RWPE2 (cell line): ENCODE measurements at regions not wholly inside any gene's neighbourhood (a gene's known extent, or its start where the extent isn't known, plus 50 kb on each side); places are given as distances from the start of the nearest gene placed in this dataset.

Experiments
- ATAC-seq: fragments of 200-7000 bp; cut with Tn5 transposase; 3 replicates; pipeline ENCODE4 v1.9.1; 2021; ENCODE audit warnings: low read depth
- DNase-seq: peaks from one replicate; pipeline ENCODE4 v3.0.0-alpha.2; 2020; ENCODE audit warnings: low spot score
- H3K27ac ChIP-seq: fragments of 450-650 bp; 2 replicates; pipeline ENCODE4 v1.5.1; 2017; ENCODE audit warnings: mild to moderate bottlenecking; ENCODE audit not compliant: poor library complexity, severe bottlenecking
- H3K27me3 ChIP-seq: fragments of 250-450 bp; sonication (Bioruptor Pico); 2 replicates; pipeline ENCODE4 v1.5.1; 2021; ENCODE audit warnings: mild to moderate bottlenecking, moderate library complexity; ENCODE audit not compliant: insufficient read depth, poor library complexity, severe bottlenecking
- H3K36me3 ChIP-seq: fragments of 250-450 bp; sonication (Bioruptor Pico); 2 replicates; pipeline ENCODE4 v1.5.1; 2020; ENCODE audit warnings: low read depth, mild to moderate bottlenecking, moderate library complexity
- H3K4me1 ChIP-seq: fragments of 250-450 bp; sonication (Bioruptor Pico); 2 replicates; pipeline ENCODE4 v1.5.1; 2021; ENCODE audit warnings: mild to moderate bottlenecking, moderate library complexity; ENCODE audit not compliant: insufficient read depth, poor library complexity, severe bottlenecking
- H3K4me3 ChIP-seq: fragments of 250-450 bp; sonication (Bioruptor Pico); 2 replicates; pipeline ENCODE4 v1.5.1; 2021; ENCODE audit warnings: mild to moderate bottlenecking, moderate library complexity; ENCODE audit not compliant: severe bottlenecking
- H3K9me3 ChIP-seq: fragments of 250-450 bp; sonication (Bioruptor Pico); 2 replicates; pipeline ENCODE4 v1.5.1; 2021; ENCODE audit warnings: mild to moderate bottlenecking, moderate library complexity; ENCODE audit not compliant: severe bottlenecking
- TF ChIP-seq, protein P1 (sequence below): fragments of 450-650 bp; IDR thresholded peaks from one replicate; pipeline ENCODE4 v1.5.1; 2017; ENCODE audit warnings: mild to moderate bottlenecking, moderate library complexity; ENCODE audit not compliant: poor library complexity, severe bottlenecking

DNA sequence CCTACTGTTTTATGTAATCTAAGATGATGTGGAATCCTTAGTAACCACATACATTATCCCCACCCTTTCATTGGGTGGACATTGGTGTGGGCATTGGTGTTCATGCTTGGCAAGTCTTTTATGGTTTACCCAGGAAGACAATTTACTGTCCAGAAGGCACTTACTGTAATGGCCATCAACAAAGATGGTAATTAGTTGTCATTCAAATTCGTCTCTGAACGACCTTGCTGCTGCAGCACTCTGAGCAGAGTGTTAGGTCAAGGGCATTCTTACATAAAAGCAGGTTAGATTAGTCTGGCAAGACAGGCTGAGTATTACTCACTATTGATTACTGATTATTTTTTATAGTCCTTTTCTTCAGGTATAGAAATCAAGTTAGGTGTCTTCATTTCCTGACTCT lies 447.9 kb downstream of the XIRP2 start:
- Histone ChIP-seq H3K27me3 (no peaks in the 10 kb centered on the region), H3K9me3 (no peaks in the 10 kb centered on the region), H3K36me3 (no peaks in the 10 kb centered on the region), H3K4me3 (no peak overlapping the region), H3K4me1 (no peaks in the 10 kb centered on the region), H3K27ac (no peak overlapping the region)
- TF ChIP-seq, protein P1, sequence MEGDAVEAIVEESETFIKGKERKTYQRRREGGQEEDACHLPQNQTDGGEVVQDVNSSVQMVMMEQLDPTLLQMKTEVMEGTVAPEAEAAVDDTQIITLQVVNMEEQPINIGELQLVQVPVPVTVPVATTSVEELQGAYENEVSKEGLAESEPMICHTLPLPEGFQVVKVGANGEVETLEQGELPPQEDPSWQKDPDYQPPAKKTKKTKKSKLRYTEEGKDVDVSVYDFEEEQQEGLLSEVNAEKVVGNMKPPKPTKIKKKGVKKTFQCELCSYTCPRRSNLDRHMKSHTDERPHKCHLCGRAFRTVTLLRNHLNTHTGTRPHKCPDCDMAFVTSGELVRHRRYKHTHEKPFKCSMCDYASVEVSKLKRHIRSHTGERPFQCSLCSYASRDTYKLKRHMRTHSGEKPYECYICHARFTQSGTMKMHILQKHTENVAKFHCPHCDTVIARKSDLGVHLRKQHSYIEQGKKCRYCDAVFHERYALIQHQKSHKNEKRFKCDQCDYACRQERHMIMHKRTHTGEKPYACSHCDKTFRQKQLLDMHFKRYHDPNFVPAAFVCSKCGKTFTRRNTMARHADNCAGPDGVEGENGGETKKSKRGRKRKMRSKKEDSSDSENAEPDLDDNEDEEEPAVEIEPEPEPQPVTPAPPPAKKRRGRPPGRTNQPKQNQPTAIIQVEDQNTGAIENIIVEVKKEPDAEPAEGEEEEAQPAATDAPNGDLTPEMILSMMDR, result no peak
- ATAC-seq (no peak), DNase-seq (no peak)

- H3K4me1 ChIP-seq, result no peaks in the 10 kb centered on the region
- no peak overlapping the region for H3K27ac ChIP-seq
- ATAC-seq, result no peak
- no peak for DNase-seq
- H3K9me3 ChIP-seq, result no peaks in the 10 kb centered on the region
- no peak overlapping the region for H3K4me3 ChIP-seq
- TF ChIP-seq, protein P1, result no peak
- H3K27me3 ChIP-seq, result no peaks in the 10 kb centered on the region
- no peaks in the 10 kb centered on the region for H3K36me3 ChIP-seq
These were observed 447.3 kb downstream of the XIRP2 start for GRCh38 chr2:167335541-167335992.

GRCh38 chr2:167334146-167334742 lies 446.0 kb downstream of the XIRP2 start:
- TF ChIP-seq, protein P1, result no peak
- Histone ChIP-seq H3K36me3 (no peaks in the 10 kb centered on the region), H3K4me1 (no peaks in the 10 kb centered on the region), H3K27ac (no peak overlapping the region), H3K9me3 (no peaks in the 10 kb centered on the region), H3K4me3 (no peak overlapping the region), H3K27me3 (no peaks in the 10 kb centered on the region)
- DNase-seq, result no peak
- ATAC-seq, result no peak

DNA sequence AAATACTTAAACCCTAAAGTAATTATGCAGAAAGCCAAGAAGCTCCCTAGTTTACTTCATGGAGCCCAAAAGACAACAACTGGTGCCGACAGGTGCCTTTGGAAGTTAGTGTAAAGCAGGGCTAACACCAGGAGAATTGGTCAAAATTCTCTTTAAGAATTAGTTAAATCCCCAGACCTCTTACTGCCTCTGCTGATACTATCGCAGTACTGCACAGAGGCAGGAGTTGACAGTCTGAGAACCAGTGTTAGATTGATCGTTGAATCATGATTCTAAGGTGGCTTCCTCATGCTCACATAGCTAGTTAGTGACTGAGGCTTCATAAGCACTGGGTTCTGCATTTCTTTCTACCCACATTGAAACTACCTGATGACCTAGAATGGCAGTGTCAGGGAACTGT lies 445.0 kb downstream of the XIRP2 start:
- H3K4me3 ChIP-seq, result no peak overlapping the region
- H3K4me1 ChIP-seq, result no peaks in the 10 kb centered on the region
- TF ChIP-seq, protein P1, result no peak
- H3K9me3 ChIP-seq, result no peaks in the 10 kb centered on the region
- no peak for DNase-seq
- ATAC-seq, result no peak
- H3K27me3 ChIP-seq, result no peaks in the 10 kb centered on the region
- no peak overlapping the region for H3K27ac ChIP-seq
- H3K36me3 ChIP-seq, result no peaks in the 10 kb centered on the region

DNA sequence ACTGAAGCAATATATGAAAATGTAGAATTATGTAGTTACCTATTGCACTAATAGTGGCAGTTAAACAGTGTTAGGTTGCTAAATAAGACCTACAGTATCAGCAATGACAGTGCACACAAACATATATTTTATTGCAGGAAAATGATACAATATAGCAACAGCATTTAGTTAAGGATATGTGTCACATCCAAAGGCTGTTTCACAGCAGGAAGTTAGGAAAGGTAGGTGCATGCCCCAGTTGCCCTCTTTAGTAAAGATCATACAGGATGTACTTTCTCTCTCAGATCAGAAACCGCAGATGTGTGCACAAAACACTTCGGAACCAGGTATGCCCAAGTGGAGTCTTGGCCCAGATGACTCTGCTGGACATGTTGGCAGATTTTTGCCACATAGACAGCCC lies 444.1 kb downstream of the XIRP2 start:
- no peak overlapping the region for H3K27ac ChIP-seq
- no peak overlapping the region for H3K4me3 ChIP-seq
- H3K9me3 ChIP-seq, result no peaks in the 10 kb centered on the region
- no peaks in the 10 kb centered on the region for H3K36me3 ChIP-seq
- ATAC-seq, result no peak
- TF ChIP-seq, protein P1, result no peak
- DNase-seq, result no peak
- no peaks in the 10 kb centered on the region for H3K4me1 ChIP-seq
- H3K27me3 ChIP-seq, result no peaks in the 10 kb centered on the region
